ENCODE measurements at regions not wholly inside any gene's neighbourhood (a gene's known extent, or its start where the extent isn't known, plus 50 kb on each side); places are given as distances from the start of the nearest gene placed in this dataset.

- no peak for DNase-seq
These were observed 360.0 kb downstream of the EPHA4 start for GRCh38 chr2:221212105-221212504.

- DNase-seq, result no peak
These were observed 356.6 kb downstream of the EPHA4 start for GRCh38 chr2:221215487-221215886.

GRCh38 chr2:221216636-221217035 is 355.5 kb downstream of the EPHA4 start:
- DNase-seq, result no peak

GRCh38 chr2:221225752-221226151 is 346.4 kb downstream of the EPHA4 start:
- DNase-seq, result no peak

- DNase-seq, result no peak
These were observed 343.8 kb downstream of the EPHA4 start for GRCh38 chr2:221228214-221228769.

GRCh38 chr2:221229099-221229498 is 343.0 kb downstream of the EPHA4 start:
- no peak for DNase-seq

GRCh38 chr2:221231511-221231910 is 340.6 kb downstream of the EPHA4 start:
- no peak for DNase-seq

- DNase-seq, result no peak
These were observed 336.2 kb downstream of the EPHA4 start for GRCh38 chr2:221235941-221236340.

GRCh38 chr2:221241072-221241471 is 331.0 kb downstream of the EPHA4 start:
- DNase-seq, result no peak

GRCh38 chr2:221243771-221244170 is 328.3 kb downstream of the EPHA4 start:
- DNase-seq, result no peak

GRCh38 chr2:221245045-221245444 is 327.1 kb downstream of the EPHA4 start:
- DNase-seq, result no peak

GRCh38 chr2:221245772-221246171 is 326.3 kb downstream of the EPHA4 start:
- DNase-seq, result no peak

GRCh38 chr2:221254299-221254698 is 317.8 kb downstream of the EPHA4 start:
- no peak for DNase-seq

- no peak for DNase-seq
These were observed 316.2 kb downstream of the EPHA4 start for GRCh38 chr2:221255862-221256261.

- no peak for DNase-seq
These were observed 313.6 kb downstream of the EPHA4 start for GRCh38 chr2:221258464-221258863.

GRCh38 chr2:221262651-221263050 is 309.5 kb downstream of the EPHA4 start:
- DNase-seq, result no peak

- no peak for DNase-seq
These were observed 308.5 kb downstream of the EPHA4 start for GRCh38 chr2:221263573-221263972.

- DNase-seq, result no peak
These were observed 307.8 kb downstream of the EPHA4 start for GRCh38 chr2:221264318-221264717.

- no peak for DNase-seq
These were observed 304.2 kb downstream of the EPHA4 start for GRCh38 chr2:221267773-221268425.

- DNase-seq, result no peak
These were observed 303.5 kb downstream of the EPHA4 start for GRCh38 chr2:221268631-221269030.

GRCh38 chr2:221270806-221271205 is 301.3 kb downstream of the EPHA4 start:
- DNase-seq, result no peak

GRCh38 chr2:221272729-221273128 is 299.4 kb downstream of the EPHA4 start:
- DNase-seq, result no peak

- no peak for DNase-seq
These were observed 296.1 kb downstream of the EPHA4 start for GRCh38 chr2:221276033-221276432.

GRCh38 chr2:221276601-221277000 is 295.5 kb downstream of the EPHA4 start:
- DNase-seq, result no peak

- no peak for DNase-seq
These were observed 289.7 kb downstream of the EPHA4 start for GRCh38 chr2:221282386-221282785.

Data from T-helper 9 cell (primary cell).